ENCODE measurements at regions not wholly inside any gene's neighbourhood (a gene's known extent, or its start where the extent isn't known, plus 50 kb on each side); places are given as distances from the start of the nearest gene placed in this dataset.
"Not testable (repeated sequence)": the region's sequence is repeated elsewhere in the genome, so short reads cannot be mapped to it uniquely, and the experiment has no call there.

GRCh38 chr2:200102971-200103370 lies 147.6 kb downstream of the MAIP1 start:
- no peak for DNase-seq (ENCODE audit: low spot score)

- DNase-seq (ENCODE audit: low spot score): no peak
Measured at GRCh38 chr2:200104015-200104414, 148.6 kb downstream of the MAIP1 start.

DNA sequence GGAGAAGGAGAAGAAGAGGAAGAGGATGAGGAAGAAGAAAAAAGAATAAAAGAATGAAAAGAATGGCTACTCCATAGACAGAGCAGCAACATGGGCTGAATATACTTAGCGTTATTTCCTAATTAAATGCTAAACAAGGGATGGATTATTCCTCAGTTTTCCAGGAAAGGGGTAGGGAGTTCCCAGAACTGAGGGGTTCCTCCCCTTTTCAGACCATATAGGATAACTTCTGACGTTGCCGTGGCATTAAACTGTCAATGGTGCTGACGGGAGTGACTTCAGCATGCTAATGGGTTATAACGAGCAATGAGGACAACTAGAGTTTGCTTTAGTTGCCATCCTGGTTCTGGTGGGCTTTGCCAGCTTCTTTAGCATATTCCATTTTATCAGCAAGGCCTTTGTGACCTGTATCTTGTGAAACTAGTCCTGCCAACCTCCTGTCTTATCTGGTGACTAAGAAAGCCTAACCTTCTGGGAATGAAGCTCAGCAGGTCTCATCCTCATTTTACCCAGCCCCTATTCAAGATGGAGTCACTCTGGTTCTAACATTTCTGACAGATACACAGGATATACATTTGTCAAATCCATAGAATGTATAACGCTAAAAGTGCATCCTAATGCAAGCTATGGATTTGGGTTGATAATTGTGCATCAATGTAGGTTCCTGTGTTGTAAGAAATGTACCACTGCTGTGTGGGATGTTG lies 152.3 kb downstream of the MAIP1 start:
- DNase-seq (ENCODE audit: low spot score): no peak

GRCh38 chr2:200109421-200109820 lies 154.0 kb downstream of the MAIP1 start:
- no peak for DNase-seq (ENCODE audit: low spot score)

GRCh38 chr2:200110381-200110780 lies 155.0 kb downstream of the MAIP1 start:
- no peak for DNase-seq (ENCODE audit: low spot score)

DNA sequence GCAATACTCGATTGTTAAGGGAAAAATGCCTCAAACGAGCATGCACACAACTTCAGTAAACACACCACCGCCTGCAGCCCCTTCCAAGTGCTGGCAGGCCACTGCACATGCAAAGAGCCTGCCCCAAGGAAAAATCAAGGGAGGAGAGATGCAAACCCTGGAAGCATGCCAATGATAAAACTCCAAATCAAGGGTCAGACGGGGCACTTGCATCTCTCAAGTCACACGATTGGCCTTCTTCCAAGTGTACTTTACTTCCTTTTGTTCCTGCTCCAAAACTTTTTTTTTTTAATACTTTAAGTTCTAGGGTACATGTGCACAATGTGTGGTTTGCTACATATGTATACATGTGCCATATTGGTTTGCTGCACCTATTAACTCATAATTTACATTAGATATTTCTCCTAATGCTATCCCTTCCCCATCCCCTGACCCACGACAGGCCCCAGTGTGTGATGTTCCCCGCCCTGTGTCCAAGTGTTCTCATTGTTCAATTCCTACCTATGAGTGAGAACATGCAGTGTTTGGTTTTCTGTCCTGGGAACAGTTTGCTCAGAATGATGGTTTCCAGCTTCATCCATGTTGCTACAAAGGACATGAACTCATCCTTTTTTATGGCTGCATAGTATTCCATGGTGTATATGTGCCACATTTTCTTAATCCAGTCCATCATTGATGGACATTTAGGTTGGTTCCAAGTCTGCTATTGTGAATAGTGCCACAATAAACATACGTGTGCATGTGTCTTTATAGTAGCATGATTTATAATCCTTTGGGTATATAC lies 157.8 kb downstream of the MAIP1 start:
- not testable (repeated sequence) for DNase-seq (ENCODE audit: low spot score)

DNA sequence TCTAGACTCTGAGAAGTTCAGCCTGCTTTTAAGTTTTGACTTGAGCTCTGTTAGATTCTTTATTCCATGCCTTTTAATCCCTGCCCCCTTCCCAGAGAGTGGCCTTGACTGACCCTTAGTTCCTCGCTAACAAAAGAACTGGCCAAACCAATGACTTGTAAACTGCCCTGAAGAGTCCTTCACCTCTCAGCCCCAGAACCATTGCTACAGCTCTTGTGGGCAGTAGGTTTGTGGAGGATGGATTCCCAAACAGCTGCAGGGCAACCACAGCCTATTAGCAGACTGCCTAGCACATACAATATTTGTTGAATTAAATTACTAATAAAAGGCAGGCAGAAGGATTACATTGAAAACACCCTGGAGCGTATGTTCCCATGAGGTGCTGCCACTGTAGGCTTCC lies 163.9 kb downstream of the MAIP1 start:
- DNase-seq (ENCODE audit: low spot score): no peak

DNA sequence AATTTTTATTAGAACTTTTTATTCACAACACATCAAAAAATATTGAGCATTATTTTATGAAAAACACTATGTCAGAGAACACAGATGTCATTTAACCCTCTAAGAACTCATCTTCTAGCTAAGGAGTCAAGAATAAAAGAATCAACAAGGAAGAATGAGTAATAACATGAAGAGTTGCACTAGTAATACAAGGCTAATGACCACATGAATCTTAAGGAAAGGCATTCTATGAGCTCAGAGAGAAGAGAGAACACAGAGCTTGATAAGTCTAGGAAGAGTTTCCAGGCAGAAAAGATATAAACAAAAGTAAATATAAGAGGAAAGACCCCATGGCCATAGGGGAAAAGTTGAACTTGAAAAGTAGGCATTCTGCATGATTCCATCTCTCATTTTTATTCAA lies 166.5 kb downstream of the MAIP1 start:
- no peak for DNase-seq (ENCODE audit: low spot score)

DNA sequence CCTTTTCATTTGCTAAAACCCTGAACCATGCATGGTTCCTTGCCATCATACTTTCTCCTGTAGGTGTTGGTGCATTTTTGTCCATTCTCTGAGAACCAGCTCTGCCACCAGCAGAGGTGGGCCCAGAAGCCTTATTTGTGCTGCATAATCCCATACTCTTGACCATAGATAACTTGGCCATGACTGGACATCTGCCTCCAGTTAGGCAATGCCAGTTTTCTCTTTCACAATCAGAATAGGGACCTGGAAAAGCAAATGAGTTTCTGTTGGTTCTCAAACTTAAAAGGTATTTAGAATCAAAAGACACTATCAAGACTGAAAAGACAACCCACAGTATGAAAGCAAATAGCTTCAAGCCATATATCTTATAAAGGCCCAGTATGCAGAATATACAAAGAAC lies 167.3 kb downstream of the MAIP1 start:
- no peak for DNase-seq (ENCODE audit: low spot score)

DNA sequence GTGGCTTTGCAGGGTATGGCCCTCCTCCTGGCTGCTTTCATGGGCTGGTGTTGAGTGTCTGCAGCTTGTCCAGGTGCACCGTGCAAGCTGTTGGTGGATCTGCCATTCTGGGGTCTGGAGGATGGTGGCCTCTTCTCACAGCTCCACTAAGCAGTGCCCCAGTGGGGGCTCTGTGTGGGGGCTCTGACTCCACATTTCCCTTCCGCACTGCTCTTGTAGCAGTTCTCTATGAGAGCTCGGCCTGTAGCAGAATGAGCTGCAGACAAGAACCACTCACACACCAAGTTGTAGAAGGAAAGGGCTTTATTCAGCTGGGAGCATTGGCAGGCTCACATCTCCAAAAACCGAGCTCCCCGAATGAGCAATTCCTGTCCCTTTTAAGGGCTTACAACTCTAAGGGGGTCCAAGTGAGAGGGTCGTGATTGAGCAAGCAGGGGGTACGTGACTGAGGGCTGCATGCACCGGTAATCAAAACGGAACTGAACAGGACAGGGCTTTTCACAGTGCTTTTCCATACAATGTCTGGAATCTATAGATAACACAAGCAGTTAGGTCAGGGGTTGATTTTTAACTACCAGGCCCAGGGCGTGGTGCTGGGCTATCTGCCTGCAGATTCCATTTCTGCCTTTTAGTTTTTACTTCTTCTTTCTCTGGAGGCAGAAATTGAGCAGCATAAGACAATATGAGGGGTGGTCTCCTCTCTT lies 169.4 kb downstream of the MAIP1 start:
- DNase-seq (ENCODE audit: low spot score): not testable (repeated sequence)

DNA sequence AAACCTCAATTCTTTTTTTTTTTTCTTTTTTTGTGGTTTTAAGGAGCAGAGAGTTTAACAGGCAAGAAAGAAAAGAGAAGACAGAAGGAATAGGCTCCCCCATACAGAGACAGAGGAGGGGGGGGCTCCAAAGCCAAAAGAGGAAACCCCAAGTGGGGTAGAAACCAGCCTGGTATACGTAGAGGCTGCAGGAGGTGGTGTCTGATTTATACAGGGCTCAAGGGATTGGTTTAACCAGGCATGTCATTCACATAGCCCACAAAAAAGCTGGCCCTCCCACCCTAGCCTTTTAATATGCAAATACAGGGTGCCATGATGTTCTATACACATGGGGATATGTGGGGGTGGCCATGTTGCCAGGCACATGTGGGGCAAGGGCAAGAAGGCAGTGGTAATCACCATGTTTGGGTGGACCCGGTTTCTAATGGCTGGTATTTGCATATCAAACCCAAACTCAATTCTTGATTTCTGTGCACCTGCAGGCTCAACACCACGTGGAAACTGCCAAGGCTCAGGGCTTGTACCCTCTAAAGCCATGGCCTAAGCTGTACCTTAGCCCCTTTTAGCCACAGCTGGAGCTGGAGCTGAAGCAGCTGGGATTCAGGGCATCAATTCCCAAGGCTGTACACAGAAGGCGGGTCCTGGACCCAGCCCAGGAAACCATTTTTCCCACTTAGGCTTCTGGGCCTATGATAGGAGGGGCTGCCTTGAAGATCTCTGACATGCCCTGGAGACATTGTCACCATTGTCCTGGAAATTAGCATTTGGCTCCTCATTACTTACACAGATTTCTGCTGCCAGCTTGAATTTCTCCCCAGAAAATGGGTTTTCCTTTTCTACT lies 170.3 kb downstream of the MAIP1 start:
- no peak for DNase-seq (ENCODE audit: low spot score)

DNA sequence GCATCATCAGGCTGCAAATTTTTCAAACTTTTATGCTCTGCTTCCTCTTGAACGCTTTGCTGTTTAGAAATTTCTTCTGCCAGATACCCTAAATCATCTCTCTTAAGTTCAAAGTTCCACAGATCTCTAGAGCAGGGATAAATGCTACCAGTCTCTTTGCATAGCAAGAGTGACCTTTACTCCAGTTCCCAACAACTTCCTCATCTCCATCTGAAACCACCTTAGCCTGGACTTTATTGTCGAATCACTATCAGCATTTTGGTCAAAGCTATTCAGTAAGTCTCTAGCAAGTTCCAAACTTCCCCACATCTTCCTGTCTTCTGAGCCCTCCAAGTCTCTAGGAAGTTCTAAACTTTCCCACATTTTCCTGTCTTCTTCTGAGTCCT lies 170.9 kb downstream of the MAIP1 start:
- not testable (repeated sequence) for DNase-seq (ENCODE audit: low spot score)

DNA sequence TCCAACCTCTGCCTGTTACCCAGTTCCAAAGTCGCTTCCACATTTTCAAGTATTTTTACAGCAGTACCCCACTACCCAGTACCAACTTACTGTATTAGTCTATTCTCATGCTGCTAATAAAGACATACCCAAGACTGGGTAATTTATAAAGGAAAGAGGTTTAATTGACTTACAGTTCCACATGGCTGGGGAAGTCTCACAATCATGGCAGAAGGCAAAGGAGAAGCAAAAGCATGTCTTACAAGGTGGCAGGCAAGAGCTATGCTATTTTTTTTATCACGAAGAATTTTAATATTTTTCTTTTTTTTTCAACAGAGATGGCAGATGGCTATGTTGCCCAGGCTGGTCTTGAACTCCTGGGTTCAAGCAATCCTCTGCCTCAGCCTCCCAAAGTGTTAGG lies 171.3 kb downstream of the MAIP1 start:
- DNase-seq (ENCODE audit: low spot score): not testable (repeated sequence)

DNA sequence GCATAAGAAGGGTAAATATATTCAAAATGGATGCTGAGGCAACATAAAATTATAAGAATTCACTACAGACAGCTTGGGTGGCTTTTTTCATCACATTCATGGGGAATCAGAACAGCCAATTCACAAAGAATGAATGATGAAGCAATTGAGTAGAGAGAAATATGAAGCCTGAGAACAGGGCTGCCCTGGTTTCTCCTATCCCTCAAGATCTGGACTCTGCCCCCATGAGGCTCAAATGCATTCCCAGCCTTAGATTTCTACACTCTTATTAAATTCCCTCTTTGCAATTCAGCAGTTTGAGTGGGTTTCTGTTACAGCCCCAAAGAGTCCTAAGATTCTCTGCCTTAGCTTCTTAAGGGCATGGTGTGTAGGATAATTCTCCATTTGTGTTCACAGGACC lies 172.5 kb downstream of the MAIP1 start:
- no peak for DNase-seq (ENCODE audit: low spot score)

- DNase-seq (ENCODE audit: low spot score): no peak
Measured at GRCh38 chr2:200128296-200128695, 172.9 kb downstream of the MAIP1 start.

- DNase-seq (ENCODE audit: low spot score): no peak
Measured at GRCh38 chr2:200129721-200130462, 174.5 kb downstream of the MAIP1 start.

DNA sequence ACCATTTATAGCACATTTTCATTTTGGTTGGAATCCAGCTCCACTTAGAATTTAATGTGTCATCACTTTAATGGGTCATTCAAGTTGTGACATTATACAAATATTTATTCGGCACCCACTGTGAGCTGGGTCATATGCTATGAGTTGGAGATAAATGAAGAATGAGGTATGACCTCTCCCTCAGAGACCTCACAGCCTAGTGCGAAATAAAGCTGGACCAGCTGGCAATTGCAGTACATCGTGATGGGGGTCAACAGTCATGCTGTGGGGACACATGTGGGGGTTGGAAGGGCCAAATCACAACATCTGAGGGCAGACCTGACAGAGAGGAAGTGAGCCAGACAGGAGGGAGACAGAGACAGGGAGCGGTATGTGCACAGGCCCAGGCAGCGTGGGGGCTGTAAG lies 175.4 kb downstream of the MAIP1 start:
- DNase-seq (ENCODE audit: low spot score): no peak

- DNase-seq (ENCODE audit: low spot score): no peak
Measured at GRCh38 chr2:200131307-200131706, 175.2 kb upstream of the SPATS2L start.

GRCh38 chr2:200135082-200135481 lies 171.4 kb upstream of the SPATS2L start:
- no peak for DNase-seq (ENCODE audit: low spot score)

DNA sequence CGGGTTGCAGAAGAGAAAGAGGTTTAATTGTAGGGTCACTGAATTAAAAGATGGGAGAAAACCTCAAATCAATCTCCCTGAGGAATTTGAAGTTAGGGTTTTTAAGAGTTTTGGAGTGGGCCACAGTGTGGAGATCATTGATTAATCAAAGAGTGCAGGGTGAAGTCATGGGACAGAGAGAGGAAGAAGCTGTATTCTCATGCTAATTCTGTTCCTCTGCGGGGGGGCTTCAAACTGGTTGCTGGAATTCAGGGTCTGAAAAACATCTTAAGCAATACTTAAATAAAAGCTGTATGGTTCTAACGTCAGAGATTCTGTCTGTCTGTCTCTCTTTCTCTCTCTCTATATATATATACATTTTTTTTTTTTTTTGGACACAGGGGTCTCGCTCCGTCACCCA lies 169.8 kb upstream of the SPATS2L start:
- DNase-seq (ENCODE audit: low spot score): no peak

DNA sequence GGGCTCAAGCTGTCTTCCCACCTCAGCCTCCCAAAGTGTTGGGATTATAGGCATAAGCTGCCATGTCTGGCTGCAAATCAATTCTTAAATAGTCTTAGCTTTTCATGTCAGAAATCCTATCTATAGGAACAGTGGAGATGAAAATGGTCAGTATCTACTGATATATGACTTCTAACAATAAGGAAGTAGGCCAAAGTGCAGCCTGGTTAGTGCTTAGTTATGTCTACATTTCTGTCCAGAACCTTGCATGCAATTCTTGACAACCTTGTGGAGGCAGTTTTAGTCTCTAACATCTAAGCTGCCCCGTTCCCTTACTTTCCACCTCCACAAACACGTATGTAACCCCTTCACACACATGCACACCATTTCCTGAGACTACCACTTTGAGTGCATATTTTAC lies 169.2 kb upstream of the SPATS2L start:
- no peak for DNase-seq (ENCODE audit: low spot score)

Measured in globus pallidus (tissue), 1 donor.